ENCODE measurements at regions not wholly inside any gene's neighbourhood (a gene's known extent, or its start where the extent isn't known, plus 50 kb on each side); places are given as distances from the start of the nearest gene placed in this dataset.
"Not testable (repeated sequence)": the region's sequence is repeated elsewhere in the genome, so short reads cannot be mapped to it uniquely, and the experiment has no call there.

DNA sequence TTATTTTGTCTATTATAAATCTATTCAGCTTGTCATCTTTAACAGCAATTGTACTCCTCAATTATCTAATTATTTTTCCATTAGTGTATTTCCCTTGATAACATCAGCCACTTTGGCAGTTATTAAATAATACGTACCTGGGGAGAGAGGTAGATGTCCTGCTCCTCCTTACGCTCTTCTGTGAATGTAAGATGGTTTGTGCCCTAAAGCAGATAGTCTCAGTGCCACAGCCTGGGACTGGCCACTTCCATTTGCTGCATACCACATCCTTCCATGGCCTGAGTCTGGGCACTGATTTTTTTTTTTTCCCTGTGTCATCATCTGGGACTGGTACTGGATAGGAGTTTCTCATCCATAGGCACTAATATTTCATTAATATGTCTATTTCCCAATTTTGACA, 632.4 kb upstream of the LRRTM4 start (continued):
- TF ChIP-seq, protein P1, sequence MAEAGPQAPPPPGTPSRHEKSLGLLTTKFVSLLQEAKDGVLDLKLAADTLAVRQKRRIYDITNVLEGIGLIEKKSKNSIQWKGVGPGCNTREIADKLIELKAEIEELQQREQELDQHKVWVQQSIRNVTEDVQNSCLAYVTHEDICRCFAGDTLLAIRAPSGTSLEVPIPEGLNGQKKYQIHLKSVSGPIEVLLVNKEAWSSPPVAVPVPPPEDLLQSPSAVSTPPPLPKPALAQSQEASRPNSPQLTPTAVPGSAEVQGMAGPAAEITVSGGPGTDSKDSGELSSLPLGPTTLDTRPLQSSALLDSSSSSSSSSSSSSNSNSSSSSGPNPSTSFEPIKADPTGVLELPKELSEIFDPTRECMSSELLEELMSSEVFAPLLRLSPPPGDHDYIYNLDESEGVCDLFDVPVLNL (CRISPR knock-in tag; IDR thresholded peaks at IDR 0.05; ENCODE audit: borderline replicate concordance, low read depth), result no peak
- TF ChIP-seq GTF2I (CRISPR knock-in tag; conservative IDR thresholded peaks at IDR 0.05), result no peak
- TF ChIP-seq SMAD4 (CRISPR knock-in tag; IDR thresholded peaks at IDR 0.05), result no peak
- TF ChIP-seq ETV6 (CRISPR knock-in tag; IDR thresholded peaks at IDR 0.05), result no peak
- TF ChIP-seq, protein P2, sequence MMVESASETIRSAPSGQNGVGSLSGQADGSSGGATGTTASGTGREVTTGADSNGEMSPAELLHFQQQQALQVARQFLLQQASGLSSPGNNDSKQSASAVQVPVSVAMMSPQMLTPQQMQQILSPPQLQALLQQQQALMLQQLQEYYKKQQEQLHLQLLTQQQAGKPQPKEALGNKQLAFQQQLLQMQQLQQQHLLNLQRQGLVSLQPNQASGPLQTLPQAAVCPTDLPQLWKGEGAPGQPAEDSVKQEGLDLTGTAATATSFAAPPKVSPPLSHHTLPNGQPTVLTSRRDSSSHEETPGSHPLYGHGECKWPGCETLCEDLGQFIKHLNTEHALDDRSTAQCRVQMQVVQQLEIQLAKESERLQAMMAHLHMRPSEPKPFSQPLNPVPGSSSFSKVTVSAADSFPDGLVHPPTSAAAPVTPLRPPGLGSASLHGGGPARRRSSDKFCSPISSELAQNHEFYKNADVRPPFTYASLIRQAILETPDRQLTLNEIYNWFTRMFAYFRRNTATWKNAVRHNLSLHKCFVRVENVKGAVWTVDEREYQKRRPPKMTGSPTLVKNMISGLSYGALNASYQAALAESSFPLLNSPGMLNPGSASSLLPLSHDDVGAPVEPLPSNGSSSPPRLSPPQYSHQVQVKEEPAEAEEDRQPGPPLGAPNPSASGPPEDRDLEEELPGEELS (CRISPR knock-in tag; IDR thresholded peaks at IDR 0.05), result no peak
- no peak for TF ChIP-seq ZNF121 (CRISPR knock-in tag; IDR thresholded peaks at IDR 0.05)
- no peak for TF ChIP-seq PRRX2 (CRISPR knock-in tag; IDR thresholded peaks at IDR 0.05)
- TF ChIP-seq, protein P3, sequence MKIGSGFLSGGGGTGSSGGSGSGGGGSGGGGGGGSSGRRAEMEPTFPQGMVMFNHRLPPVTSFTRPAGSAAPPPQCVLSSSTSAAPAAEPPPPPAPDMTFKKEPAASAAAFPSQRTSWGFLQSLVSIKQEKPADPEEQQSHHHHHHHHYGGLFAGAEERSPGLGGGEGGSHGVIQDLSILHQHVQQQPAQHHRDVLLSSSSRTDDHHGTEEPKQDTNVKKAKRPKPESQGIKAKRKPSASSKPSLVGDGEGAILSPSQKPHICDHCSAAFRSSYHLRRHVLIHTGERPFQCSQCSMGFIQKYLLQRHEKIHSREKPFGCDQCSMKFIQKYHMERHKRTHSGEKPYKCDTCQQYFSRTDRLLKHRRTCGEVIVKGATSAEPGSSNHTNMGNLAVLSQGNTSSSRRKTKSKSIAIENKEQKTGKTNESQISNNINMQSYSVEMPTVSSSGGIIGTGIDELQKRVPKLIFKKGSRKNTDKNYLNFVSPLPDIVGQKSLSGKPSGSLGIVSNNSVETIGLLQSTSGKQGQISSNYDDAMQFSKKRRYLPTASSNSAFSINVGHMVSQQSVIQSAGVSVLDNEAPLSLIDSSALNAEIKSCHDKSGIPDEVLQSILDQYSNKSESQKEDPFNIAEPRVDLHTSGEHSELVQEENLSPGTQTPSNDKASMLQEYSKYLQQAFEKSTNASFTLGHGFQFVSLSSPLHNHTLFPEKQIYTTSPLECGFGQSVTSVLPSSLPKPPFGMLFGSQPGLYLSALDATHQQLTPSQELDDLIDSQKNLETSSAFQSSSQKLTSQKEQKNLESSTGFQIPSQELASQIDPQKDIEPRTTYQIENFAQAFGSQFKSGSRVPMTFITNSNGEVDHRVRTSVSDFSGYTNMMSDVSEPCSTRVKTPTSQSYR (CRISPR knock-in tag; IDR thresholded peaks at IDR 0.05), result no peak

DNA sequence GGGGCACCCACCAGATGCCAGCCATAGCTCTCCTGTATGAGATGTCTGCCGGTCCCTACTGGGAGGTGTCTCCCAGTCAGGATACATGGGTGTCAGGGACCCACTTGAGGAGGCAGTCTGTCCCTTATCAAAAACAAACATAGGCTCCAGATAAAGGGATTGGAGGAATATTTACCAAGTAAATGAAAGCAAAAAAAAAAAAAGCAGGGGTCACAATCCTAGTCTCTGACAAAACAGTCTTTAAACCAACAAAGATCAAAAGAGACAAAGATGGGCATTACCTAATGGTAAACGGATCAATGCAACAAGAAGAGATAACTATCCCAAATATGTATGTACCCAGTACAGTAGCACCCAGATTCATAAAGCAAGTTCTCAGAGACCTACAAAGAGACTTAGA, 640.0 kb upstream of the LRRTM4 start:
- CTCF ChIA-PET, result no interaction called here

DNA sequence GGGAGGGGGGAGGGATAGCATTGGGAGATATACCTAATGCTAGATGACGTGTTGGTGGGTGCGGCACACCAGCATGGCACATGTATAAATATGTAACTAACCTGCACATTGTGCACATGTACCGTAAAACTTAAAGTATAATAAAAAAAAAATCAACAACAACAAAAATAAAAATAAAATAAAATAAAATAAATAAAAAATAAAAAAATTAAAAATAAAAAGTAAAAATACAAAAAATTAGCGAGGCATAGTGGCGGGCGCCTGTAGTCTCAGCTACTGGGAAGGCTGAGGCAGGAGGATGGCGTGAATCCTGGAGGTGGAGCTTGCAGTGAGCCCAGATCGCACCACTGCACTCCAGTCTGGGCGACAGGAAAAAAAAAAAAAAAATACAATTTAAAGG, 650.0 kb upstream of the LRRTM4 start:
- ATAC-seq; CTCF ChIA-PET; H3K36me3 Mint-ChIP-seq; POLR2A ChIA-PET; DNase-seq (ENCODE audit: low spot score); H3K4me3 Mint-ChIP-seq; H3K27me3 Mint-ChIP-seq (ENCODE audit: low read depth); H3K4me1 Mint-ChIP-seq; H3K9me3 Mint-ChIP-seq; H3K27ac Mint-ChIP-seq: not testable (repeated sequence)
- peak; percentile 91 for TF ChIP-seq HMGA2 (CRISPR knock-in tag; IDR thresholded peaks at IDR 0.05)

More for the DNA sequence above, 640.0 kb upstream of the LRRTM4 start:
- Mint-ChIP-seq H3K4me3 (no peak overlapping the region), H3K27ac (no peak overlapping the region), H3K36me3 (no peaks in the 10 kb centered on the region), H3K9me3 (peaks cover 5% of the 10 kb centered on the region), H3K4me1 (no peaks in the 10 kb centered on the region), H3K27me3 (ENCODE audit: low read depth) (no peaks in the 10 kb centered on the region)
- DNase-seq (ENCODE audit: low spot score), result no peak
- no peak for ATAC-seq
- TF ChIP-seq ZNF263 (CRISPR knock-in tag; IDR thresholded peaks at IDR 0.05; ENCODE audit: low read depth), result no peak
- TF ChIP-seq, protein P4, sequence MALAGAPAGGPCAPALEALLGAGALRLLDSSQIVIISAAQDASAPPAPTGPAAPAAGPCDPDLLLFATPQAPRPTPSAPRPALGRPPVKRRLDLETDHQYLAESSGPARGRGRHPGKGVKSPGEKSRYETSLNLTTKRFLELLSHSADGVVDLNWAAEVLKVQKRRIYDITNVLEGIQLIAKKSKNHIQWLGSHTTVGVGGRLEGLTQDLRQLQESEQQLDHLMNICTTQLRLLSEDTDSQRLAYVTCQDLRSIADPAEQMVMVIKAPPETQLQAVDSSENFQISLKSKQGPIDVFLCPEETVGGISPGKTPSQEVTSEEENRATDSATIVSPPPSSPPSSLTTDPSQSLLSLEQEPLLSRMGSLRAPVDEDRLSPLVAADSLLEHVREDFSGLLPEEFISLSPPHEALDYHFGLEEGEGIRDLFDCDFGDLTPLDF (CRISPR knock-in tag; IDR thresholded peaks at IDR 0.05), result no peak
- no peak for TF ChIP-seq EMX1 (CRISPR knock-in tag; IDR thresholded peaks at IDR 0.05)
- no peak for TF ChIP-seq HMGA2 (CRISPR knock-in tag; IDR thresholded peaks at IDR 0.05)
- TF ChIP-seq, protein P5, sequence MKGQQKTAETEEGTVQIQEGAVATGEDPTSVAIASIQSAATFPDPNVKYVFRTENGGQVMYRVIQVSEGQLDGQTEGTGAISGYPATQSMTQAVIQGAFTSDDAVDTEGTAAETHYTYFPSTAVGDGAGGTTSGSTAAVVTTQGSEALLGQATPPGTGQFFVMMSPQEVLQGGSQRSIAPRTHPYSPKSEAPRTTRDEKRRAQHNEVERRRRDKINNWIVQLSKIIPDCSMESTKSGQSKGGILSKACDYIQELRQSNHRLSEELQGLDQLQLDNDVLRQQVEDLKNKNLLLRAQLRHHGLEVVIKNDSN (CRISPR knock-in tag; IDR thresholded peaks at IDR 0.05), result no peak
- no peak for TF ChIP-seq FOXK1 (CRISPR knock-in tag; IDR thresholded peaks at IDR 0.05)
- no peak for TF ChIP-seq RELA (CRISPR knock-in tag; IDR thresholded peaks at IDR 0.05; ENCODE audit: borderline replicate concordance)
- TF ChIP-seq, protein P6, sequence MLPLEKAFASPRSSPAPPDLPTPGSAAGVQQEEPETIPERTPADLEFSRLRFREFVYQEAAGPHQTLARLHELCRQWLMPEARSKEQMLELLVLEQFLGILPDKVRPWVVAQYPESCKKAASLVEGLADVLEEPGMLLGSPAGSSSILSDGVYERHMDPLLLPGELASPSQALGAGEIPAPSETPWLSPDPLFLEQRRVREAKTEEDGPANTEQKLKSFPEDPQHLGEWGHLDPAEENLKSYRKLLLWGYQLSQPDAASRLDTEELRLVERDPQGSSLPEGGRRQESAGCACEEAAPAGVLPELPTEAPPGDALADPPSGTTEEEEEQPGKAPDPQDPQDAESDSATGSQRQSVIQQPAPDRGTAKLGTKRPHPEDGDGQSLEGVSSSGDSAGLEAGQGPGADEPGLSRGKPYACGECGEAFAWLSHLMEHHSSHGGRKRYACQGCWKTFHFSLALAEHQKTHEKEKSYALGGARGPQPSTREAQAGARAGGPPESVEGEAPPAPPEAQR (CRISPR knock-in tag; IDR thresholded peaks at IDR 0.05), result no peak
- POLR2A ChIA-PET, result no interaction called here
